CD4-positive, alpha-beta T cell (primary cell): ENCODE measurements at regions not wholly inside any gene's neighbourhood (a gene's known extent, or its start where the extent isn't known, plus 50 kb on each side); places are given as distances from the start of the nearest gene placed in this dataset.

Source experiments
- ATAC-seq: fragments of 200-7000 bp; cut with Tn5 transposase; one replicate; pipeline ENCODE4 v1.10.0; 2022; ENCODE audit warnings: mild to moderate bottlenecking; ENCODE audit not compliant: poor library complexity
- CTCF ChIA-PET: fragments of 350-600 bp; sonication (Branson Sonifier 250); formaldehyde crosslinking; loops from one replicate; lab custom pipeline; 2021; ENCODE audit warnings: antibody characterized with exemption, inconsistent platforms; lab: Charles Lee
- POLR2A ChIA-PET: fragments of 350-600 bp; sonication (Branson Sonifier 250); formaldehyde crosslinking; loops from one replicate; lab custom pipeline; 2021; ENCODE audit warnings: antibody characterized with exemption, inconsistent platforms; lab: Charles Lee
- DNase-seq, 14 experiments: peaks; one replicate each; pipeline ENCODE4 v3.0.0-alpha.2; 2013 to 2020; ENCODE audit warnings: mixed read lengths in 2 of 14
- H3K27ac ChIP-seq, 2 donors: one replicate each; pipeline versions ENCODE4 v1.5.1 to v1.7.0; 2013; ENCODE audit warnings: low read length in 2 of 2, low read depth in 1 of 2, mild to moderate bottlenecking in 1 of 2
- H3K27me3 ChIP-seq, 2 experiments: 1 replicate in 1 of 2; 2 replicates in 1 of 2; pipeline versions ENCODE4 v1.6.1 to v1.7.0; 2013; ENCODE audit warnings: low read length in 2 of 2, control low read depth in 1 of 2, mild to moderate bottlenecking in 1 of 2, moderate library complexity in 1 of 2; ENCODE audit not compliant: insufficient read depth in 2 of 2, control insufficient read depth in 1 of 2
- H3K36me3 ChIP-seq: one replicate; pipeline ENCODE4 v1.6.1; 2013; ENCODE audit warnings: low read length, control low read depth; ENCODE audit not compliant: insufficient read depth
- H3K4me1 ChIP-seq: one replicate; pipeline ENCODE4 v1.6.1; 2013; ENCODE audit warnings: low read length, control low read depth; ENCODE audit not compliant: insufficient read depth
- H3K4me3 ChIP-seq: one replicate; pipeline ENCODE4 v1.5.1; 2013; ENCODE audit warnings: mild to moderate bottlenecking, low read length, moderate library complexity
- H3K9me3 ChIP-seq, 2 experiments: 1 replicate in 1 of 2; 2 replicates in 1 of 2; pipeline versions ENCODE4 v1.6.1 to v1.7.0; 2013; ENCODE audit warnings: low read length in 2 of 2, mild to moderate bottlenecking in 2 of 2, control low read depth in 1 of 2, moderate library complexity in 1 of 2; ENCODE audit not compliant: control insufficient read depth in 1 of 2, insufficient read depth in 1 of 2
- H3K27ac Mint-ChIP-seq: one replicate; pipeline ENCODE4 v1.8.0; 2020; ENCODE audit warnings: mixed read lengths
- H3K27me3 Mint-ChIP-seq: one replicate; pipeline ENCODE4 v1.8.0; 2021; ENCODE audit warnings: mixed read lengths
- H3K36me3 Mint-ChIP-seq: one replicate; pipeline ENCODE4 v1.8.0; 2021; ENCODE audit warnings: low read depth, mixed read lengths
- H3K4me1 Mint-ChIP-seq: one replicate; pipeline ENCODE4 v1.8.0; 2021; ENCODE audit warnings: low read depth, mixed read lengths
- H3K4me3 Mint-ChIP-seq: one replicate; pipeline ENCODE4 v1.8.0; 2020; ENCODE audit warnings: mild to moderate bottlenecking, mixed read lengths
- H3K9me3 Mint-ChIP-seq: one replicate; pipeline ENCODE4 v1.8.0; 2020; ENCODE audit warnings: mixed read lengths
- intact Hi-C, 2 experiments: fragments of 100-400 bp; cut with DNase I in 1 of 2; cut with micrococcal nuclease in 1 of 2; formaldehyde crosslinking; loops; one replicate each; pipeline versions ENCODE4 v1.15.1 to v1.9.0; 2023 to 2025; cut with DNase I, micrococcal nuclease
- TF ChIP-seq, protein P1 (sequence below): fragments of 200-600 bp; IDR thresholded peaks from one replicate; pipeline ENCODE4 v1.8.0; 2022; ENCODE audit warnings: antibody characterized with exemption, mild to moderate bottlenecking

DNA sequence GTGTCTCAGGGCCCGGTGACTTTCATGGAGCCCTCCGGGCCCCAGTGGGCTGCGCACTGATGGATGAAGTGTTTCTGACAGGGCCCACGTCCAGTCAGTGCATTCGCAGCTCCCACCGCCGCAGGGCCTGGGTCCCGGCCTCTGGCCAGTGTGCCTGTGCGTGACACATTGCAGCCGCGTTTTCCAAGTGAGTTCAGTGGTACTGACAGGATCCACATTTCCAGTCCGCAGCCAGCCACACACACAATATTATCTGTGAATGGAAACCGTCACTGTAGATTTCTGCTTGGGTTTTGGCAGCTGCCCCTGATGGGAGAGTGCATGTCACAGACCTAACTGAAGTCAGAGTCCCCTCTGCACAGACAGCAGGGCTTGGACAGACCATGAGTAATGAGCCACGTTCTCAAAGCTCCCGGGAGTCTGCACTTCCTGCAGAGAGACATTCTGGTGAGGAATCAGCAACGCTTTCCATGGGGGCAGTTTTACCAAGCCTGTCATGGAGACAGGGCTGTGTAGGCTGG, 171.4 kb downstream of the MYLK4 start:
- H3K27me3 Mint-ChIP-seq: peaks cover 50% of the 10 kb centered on the region
- H3K36me3 ChIP-seq: no peaks in the 10 kb centered on the region
- peaks cover 0 to 3% of the 10 kb centered on the region in 2 experiments for H3K27me3 ChIP-seq
- intact Hi-C loops: no loop called here
- no peak for ATAC-seq
- CTCF ChIA-PET: no interaction called here
- H3K9me3 ChIP-seq: no peaks in the 10 kb centered on the region
- H3K27ac Mint-ChIP-seq: no peak overlapping the region
- H3K36me3 Mint-ChIP-seq: no peaks in the 10 kb centered on the region
- peaks cover 6% of the 10 kb centered on the region for H3K9me3 Mint-ChIP-seq
- no peaks in the 10 kb centered on the region for H3K4me1 ChIP-seq
- TF ChIP-seq, protein P1, sequence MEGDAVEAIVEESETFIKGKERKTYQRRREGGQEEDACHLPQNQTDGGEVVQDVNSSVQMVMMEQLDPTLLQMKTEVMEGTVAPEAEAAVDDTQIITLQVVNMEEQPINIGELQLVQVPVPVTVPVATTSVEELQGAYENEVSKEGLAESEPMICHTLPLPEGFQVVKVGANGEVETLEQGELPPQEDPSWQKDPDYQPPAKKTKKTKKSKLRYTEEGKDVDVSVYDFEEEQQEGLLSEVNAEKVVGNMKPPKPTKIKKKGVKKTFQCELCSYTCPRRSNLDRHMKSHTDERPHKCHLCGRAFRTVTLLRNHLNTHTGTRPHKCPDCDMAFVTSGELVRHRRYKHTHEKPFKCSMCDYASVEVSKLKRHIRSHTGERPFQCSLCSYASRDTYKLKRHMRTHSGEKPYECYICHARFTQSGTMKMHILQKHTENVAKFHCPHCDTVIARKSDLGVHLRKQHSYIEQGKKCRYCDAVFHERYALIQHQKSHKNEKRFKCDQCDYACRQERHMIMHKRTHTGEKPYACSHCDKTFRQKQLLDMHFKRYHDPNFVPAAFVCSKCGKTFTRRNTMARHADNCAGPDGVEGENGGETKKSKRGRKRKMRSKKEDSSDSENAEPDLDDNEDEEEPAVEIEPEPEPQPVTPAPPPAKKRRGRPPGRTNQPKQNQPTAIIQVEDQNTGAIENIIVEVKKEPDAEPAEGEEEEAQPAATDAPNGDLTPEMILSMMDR: no peak
- no peak overlapping the region for H3K4me3 Mint-ChIP-seq
- POLR2A ChIA-PET: no interaction called here
- no peaks in the 10 kb centered on the region for H3K4me1 Mint-ChIP-seq
- DNase-seq: no peak
- no peak overlapping the region for H3K4me3 ChIP-seq
- H3K27ac ChIP-seq: no peak overlapping the region

DNA sequence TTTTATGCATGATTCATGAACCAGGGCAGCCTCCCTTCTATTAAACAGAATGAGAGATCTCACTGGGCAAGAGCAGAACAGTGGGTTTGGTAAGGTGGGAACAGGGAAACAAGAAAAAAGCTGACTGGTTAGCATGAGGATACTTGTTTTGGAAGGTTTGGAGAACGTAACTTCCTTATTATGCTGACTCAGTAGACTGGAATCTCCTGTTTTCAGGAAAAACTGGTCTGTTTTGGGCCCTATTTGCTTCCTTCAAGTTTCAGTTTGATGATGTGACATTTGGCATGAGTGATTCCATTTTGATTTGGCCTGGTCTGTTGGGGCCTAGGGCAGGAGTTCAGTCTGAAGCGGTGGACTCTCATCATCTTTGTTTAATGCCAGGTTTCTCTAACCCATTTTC, 172.0 kb downstream of the MYLK4 start:
- ATAC-seq: no peak
- TF ChIP-seq, protein P1: no peak
- Mint-ChIP-seq H3K4me1 (no peaks in the 10 kb centered on the region), H3K27me3 (peaks cover 50% of the 10 kb centered on the region), H3K36me3 (no peaks in the 10 kb centered on the region), H3K9me3 (peaks cover 6% of the 10 kb centered on the region), H3K27ac (no peak overlapping the region), H3K4me3 (no peak overlapping the region)
- Histone ChIP-seq H3K27me3 (peaks cover 0 to 3% of the 10 kb centered on the region in 2 experiments), H3K9me3 (no peaks in the 10 kb centered on the region), H3K27ac (no peak overlapping the region), H3K36me3 (no peaks in the 10 kb centered on the region), H3K4me1 (no peaks in the 10 kb centered on the region), H3K4me3 (no peak overlapping the region)
- intact Hi-C loops: no loop called here
- ChIA-PET POLR2A (no interaction called here), CTCF (no interaction called here)
- DNase-seq: no peak

DNA sequence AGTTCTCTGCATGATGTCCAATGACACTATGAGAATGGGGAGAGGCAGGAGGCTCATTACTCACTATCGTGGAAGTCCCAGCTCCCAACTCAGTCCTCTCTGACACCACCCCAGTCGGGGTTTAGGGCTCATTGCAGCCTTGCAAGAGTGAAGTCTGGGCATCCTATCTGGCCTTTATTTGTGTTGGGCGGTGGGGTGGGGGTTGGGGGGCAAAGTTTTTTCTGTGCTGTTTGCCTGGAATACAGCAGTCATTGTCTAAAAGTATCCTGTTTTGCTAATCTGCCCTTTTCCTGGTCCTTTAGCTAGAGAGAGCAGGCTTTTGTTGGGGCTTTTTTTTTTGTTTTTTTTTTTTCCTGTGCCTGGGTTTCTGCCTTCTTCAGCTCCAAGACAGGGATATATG, 174.2 kb downstream of the MYLK4 start:
- Mint-ChIP-seq H3K27me3 (peaks cover 37% of the 10 kb centered on the region), H3K9me3 (peaks cover 6% of the 10 kb centered on the region), H3K36me3 (no peaks in the 10 kb centered on the region), H3K4me3 (no peak overlapping the region), H3K27ac (no peak overlapping the region), H3K4me1 (no peaks in the 10 kb centered on the region)
- intact Hi-C loops: no loop called here
- no peak for ATAC-seq
- peaks cover 0 to 3% of the 10 kb centered on the region in 2 experiments for H3K27me3 ChIP-seq
- ChIA-PET POLR2A (no interaction called here), CTCF (no interaction called here)
- no peak overlapping the region for H3K27ac ChIP-seq
- no peaks in the 10 kb centered on the region for H3K4me1 ChIP-seq
- TF ChIP-seq, protein P1: no peak
- DNase-seq: no peak
- no peak overlapping the region for H3K4me3 ChIP-seq
- H3K36me3 ChIP-seq: no peaks in the 10 kb centered on the region
- H3K9me3 ChIP-seq: no peaks in the 10 kb centered on the region
